ENCODE measurements at regions not wholly inside any gene's neighbourhood (a gene's known extent, or its start where the extent isn't known, plus 50 kb on each side); places are given as distances from the start of the nearest gene placed in this dataset.

- TF ChIP-seq CTCF (IDR thresholded peaks at IDR 0.05; ENCODE audit: low read depth, low read length): no peak
- TF ChIP-seq EZH2phosphoT487 (IDR thresholded peaks at IDR 0.05; ENCODE audit: low read depth): no peak
These were observed 252.9 kb upstream of the SOX2 start for GRCh38 chr3:181458857-181459256.

All from OCI-LY3 (cell line).